Cortex of kidney (tissue), 1 donor: ENCODE measurements at regions not wholly inside any gene's neighbourhood (a gene's known extent, or its start where the extent isn't known, plus 50 kb on each side); places are given as distances from the start of the nearest gene placed in this dataset.
"Not testable (repeated sequence)": the region's sequence is repeated elsewhere in the genome, so short reads cannot be mapped to it uniquely, and the experiment has no call there.

Experiments used
- DNase-seq: peaks from one replicate; lab custom pipeline; 2025; lab: John Stamatoyannopoulos, UW

DNA sequence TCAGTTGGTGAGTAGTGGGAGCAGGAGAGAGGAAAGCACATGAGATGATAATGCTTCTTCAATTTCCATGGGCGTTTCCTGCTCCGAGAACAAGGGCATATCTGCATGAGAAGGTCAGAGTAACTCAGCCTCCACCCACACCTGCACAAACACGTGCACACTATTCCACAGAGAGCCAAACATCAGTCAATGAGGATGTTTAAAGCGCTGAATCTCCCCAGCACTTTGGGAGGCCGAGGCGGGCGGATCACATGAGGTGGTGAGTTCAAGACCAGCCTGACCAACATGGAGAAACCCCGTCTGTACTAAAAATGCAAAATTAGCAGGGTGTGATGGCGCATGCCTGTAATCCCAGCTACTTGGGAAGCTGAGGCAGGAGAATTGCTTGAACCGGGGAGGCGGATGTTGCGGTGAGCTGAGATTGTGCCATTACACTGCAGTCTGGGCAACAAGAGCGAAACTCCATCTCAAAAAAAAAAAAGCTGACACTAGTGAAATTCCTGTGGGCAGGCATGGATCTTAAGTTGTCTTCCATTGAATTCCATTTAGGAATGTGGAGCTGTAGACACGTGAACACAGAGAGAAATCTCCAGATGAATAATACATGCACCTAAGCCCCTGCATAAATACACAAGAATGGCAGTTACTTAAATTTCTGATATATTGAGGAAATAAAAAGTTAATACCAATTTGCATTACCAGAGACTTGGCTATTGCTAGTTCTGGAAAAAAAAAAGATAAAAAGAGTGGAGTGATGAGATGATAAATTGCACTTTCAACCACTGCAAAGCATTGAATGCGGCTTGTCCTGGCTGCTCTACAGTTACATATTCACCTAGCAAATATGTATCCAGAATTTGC lies 1097.4 kb upstream of the TMEM132C start:
- no peak for DNase-seq

DNA sequence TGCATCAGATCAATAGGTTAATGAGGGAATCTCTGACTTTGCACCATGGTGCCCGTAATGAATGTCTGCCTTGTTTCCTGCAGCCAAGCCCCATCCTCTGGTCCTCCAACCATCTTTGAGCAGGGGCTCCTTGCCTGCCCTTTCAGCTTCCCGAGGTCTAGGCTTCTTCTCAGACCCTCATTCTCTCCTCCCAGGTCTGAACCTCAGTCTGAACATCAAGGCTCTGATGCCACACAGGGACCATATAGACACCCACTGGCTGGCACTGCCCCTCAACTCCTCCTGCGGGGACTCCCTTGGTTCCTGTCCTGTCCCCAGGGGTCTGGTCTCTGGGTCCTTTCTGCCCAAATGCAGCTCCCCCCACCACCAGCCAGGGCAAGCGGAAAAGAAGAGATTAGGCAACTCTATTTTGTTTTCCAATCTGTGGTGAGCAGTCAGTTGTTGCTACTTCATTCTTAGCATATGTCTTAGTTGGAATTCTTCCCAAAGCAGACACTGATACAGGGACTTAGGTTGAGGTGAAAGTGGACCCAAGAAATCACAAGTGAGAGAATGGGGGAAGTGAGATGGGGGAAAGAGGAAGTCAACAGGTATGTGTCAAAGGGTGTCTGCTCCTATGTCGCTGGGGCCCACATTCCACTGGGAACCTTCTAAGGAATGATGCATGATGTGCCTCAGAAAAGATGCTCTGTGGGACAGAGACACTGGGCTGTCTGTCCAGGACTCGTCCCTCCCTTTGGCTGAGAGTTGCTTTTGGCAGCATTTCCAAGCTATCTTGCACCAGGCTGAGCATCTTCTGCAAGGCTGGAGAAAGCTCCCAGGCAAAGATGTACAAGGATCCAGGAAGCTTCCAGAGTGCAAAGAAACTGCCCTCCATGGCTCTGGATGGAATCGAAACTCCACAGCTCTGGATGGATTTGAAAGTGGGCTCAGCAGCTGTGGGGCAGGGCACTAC lies 1096.5 kb upstream of the TMEM132C start:
- DNase-seq = no peak

DNA sequence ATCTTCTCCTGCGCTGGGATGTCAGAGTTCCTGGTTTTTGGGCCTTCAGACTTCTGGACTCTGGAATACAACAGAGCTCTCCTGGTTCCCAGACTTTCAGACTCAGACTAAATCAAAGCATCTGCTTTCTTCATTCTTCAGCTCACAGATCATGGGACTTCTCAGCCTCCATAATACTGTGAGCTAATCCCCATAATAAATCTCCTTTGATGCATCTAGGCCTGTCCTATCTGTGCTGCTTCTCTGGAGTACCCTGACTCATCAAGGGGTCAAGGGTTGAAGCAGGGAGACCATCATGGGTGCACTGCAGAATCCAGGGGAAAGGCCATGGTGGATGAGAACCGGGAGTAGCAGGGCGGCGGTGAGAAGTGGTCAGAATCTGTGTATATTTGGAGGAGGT lies 1094.1 kb upstream of the TMEM132C start:
- DNase-seq = no peak

DNA sequence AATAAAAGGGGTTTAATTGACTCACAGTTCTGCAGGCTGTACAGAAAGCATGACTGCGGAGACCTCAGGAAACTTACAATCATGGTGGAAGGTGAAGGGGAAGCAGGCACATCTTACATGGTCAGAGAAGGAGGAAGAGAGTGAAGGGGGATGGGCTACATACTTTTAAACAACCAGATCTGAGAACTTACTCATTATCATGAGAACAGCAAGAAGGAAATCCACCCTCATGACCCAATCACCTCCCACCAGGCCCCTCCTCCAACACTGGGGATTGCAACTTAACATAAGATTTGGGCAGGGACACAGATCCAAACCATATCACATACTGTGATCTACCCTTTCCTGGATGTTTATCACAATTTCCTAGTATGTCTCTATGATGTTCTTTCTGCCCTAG lies 1093.0 kb upstream of the TMEM132C start:
- DNase-seq = not testable (repeated sequence)

DNA sequence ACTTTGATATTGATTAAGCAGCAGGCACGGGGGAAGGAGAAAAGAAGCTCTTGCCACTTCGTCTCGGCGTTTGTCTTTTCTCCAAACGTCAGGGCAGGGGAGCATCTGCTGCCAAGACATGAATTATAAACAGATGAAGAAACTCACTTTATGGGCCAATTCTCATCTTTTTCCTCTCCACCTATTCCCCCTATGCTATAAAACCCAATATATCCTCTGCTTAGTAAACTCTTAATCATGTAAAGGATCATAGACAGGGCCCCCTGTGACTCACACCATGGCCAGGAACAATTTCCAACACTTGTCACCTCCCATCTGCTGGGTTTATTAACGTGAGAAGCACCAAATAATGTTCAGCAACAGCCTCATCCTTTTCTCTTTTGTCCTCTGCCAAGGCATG lies 1092.1 kb upstream of the TMEM132C start:
- DNase-seq = no peak

- no peak for DNase-seq
Observed at GRCh38 chr12:127175361-127175760, 1091.6 kb upstream of the TMEM132C start.

- no peak for DNase-seq
Observed at GRCh38 chr12:127176804-127177203, 1090.2 kb upstream of the TMEM132C start.

- DNase-seq = no peak
Observed at GRCh38 chr12:127178052-127178451, 1088.9 kb upstream of the TMEM132C start.

- no peak for DNase-seq
Observed at GRCh38 chr12:127178463-127178862, 1088.5 kb upstream of the TMEM132C start.

DNA sequence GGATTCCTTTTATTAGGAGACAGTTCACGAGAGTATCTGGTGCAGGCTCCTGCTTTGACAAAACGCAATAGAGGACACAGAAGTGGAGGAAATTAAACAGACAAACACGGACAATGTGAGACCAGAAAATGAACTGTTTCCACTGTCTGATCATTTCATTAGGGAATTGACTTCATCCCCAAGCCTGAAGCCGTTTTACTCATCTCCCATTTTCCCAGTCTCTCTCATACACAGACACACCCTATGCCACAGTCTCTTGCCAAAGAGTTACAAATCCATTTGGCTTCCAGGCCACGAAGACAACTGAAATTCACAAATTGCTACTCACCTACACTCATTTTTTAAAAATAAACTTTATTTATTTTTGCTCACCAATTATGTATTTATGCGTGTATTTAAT lies 1087.8 kb upstream of the TMEM132C start:
- DNase-seq = no peak

DNA sequence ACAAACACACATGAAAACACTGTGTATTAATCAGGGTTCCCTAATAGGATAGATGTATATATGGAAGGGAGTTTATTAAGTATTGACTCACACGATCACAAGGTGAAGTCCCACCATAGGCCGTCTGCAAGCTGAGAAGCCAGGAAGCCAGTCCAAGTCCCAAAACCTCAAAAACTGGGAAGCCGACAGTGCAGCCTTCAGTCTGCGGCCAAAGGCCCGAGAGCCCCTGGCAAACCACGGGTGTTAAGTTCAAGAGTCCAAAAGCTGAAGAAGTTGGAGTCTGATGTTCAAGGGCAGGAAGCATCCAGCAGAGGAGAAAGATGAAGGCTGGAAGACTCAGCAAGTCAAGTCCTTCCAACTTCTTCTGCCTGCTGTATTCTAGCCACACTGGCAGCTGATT lies 1085.0 kb upstream of the TMEM132C start:
- DNase-seq = no peak

DNA sequence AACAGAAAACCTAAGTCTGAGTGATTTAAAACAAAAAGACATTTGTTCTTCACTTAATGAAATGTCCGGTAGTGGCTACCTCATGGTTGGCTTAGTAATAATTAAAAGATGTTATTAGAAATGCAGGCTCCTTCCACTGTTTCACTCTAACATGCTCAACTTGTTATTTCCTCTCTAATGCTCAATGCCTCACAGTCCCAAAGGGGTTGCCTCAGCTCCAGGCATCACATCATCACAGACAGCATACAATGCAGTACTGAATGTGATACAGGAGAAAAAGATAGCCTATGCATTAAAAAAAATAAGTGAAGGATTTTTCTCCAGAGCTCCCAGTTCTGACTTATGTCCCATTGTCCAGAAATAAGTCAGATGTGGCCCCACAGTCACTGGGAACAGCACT lies 1077.0 kb upstream of the TMEM132C start:
- no peak for DNase-seq

GRCh38 chr12:127191129-127191528 lies 1075.8 kb upstream of the TMEM132C start:
- DNase-seq = no peak

GRCh38 chr12:127192391-127192790 lies 1074.6 kb upstream of the TMEM132C start:
- DNase-seq = no peak

GRCh38 chr12:127193341-127193740 lies 1073.6 kb upstream of the TMEM132C start:
- no peak for DNase-seq

- DNase-seq = no peak
Observed at GRCh38 chr12:127194176-127194575, 1072.8 kb upstream of the TMEM132C start.

GRCh38 chr12:127205781-127206555 lies 1061.0 kb upstream of the TMEM132C start:
- no peak for DNase-seq

GRCh38 chr12:127209318-127209717 lies 1057.7 kb upstream of the TMEM132C start:
- no peak for DNase-seq

GRCh38 chr12:127214186-127214585 lies 1052.8 kb upstream of the TMEM132C start:
- no peak for DNase-seq

DNA sequence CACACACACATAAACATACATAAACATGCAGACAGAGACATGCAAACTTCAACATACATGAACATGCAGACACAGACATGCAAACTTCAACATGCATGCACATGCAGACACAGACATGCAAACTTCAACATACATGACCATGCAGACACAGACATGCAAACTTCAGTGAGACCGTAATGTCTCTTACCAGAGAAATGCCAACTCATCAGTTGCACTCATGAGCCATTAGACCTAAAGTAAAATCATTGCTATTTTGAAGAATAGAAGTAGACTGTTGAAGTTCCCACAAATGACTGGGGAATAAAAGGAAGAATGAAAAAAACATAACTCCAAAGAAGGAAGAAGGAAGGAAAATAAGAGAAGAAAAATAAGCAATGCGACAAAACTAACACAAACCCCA lies 1044.0 kb upstream of the TMEM132C start:
- no peak for DNase-seq

GRCh38 chr12:127223731-127224130 lies 1043.2 kb upstream of the TMEM132C start:
- no peak for DNase-seq

DNA sequence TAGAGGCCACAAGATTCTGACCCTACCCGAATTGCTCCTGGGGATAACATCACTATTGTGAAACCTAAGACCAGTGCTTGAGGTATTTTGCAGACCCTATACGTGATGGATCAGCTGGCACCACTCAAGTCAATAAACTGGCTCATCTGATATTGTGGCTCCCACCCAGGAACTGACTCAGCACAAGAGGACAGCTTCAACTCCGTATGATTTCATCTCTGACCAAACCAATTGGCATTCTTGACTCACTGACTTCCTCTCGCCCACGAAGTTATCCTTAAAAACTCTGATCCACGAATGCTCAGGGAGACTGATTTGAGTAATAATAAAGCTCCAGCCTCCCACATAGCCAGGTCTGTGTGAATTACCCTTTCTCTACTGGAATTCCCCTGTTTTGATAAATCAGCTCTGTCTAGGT lies 1036.1 kb upstream of the TMEM132C start:
- DNase-seq = no peak
